HG02642 (cell line): ENCODE measurements at regions not wholly inside any gene's neighbourhood (a gene's known extent, or its start where the extent isn't known, plus 50 kb on each side); places are given as distances from the start of the nearest gene placed in this dataset.

Experiments
- ATAC-seq: cut with Tn5 transposase; IDR thresholded peaks from one replicate; pipeline ENCODE4 v1.9.1; 2021; ENCODE audit warnings: mild to moderate bottlenecking; ENCODE audit not compliant: unreplicated experiment, poor library complexity

- no peak for ATAC-seq
These were observed 268.5 kb downstream of the PTPRU start for GRCh38 chr1:29504709-29505410.

DNA sequence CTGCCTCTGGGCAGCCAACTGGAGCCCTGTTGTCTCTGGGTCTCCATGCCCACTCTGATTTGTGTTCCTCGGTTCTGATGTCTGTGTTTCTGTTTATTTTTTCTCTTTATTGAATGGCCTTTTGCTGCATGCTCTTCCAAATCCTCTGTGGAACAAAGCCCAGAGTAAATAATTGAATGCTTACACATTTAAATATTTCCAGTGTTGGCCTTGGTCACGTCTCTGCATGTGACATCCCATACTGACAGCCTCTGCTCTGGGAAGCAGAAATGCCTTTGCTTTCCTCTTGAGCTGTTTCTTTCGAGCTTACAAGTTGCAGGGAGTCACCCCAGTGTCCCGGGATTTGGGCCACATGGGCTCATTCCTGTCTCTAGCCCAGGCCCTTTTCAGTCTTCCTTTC lies 267.9 kb downstream of the PTPRU start:
- no peak for ATAC-seq

GRCh38 chr1:29502911-29503840 lies 266.9 kb downstream of the PTPRU start:
- no peak for ATAC-seq

GRCh38 chr1:29502225-29502910 lies 266.0 kb downstream of the PTPRU start:
- ATAC-seq, result no peak

DNA sequence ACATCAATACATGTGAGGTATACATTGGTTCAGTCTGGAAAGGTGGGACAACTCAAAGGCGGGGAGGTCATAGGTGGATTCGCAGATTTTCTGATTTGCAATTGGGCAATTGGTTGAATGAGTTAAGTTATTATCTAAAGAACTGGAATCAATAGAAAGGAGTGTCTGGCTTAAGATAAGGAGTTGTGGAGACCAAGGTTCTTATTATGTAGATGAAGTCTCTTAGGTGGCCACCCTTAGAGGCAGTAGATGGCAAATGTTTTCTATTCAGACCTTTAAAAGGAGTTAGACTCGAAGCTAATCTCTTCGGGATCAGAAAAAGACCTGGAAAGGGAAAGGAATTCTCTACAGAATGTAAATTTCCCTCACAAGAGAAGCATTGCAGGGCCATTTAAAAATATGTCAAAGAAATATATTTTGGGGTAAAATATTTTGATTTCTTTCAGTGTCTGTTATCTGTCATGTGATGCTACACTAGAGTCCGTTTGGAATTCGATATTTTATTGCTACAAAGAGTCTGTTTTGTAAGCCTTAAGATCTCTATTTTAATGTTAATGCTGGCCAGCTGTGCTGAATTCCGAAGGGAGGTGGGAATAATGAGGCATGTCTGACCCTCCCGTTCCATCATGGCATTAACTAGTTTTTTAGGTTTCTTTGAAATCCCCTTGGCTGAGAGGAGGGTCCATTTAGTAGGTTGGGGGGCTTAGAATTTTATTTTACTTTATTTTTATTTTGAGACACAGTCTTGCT lies 265.1 kb downstream of the PTPRU start:
- no peak for ATAC-seq

GRCh38 chr1:29500651-29501050 lies 264.3 kb downstream of the PTPRU start:
- no peak for ATAC-seq

DNA sequence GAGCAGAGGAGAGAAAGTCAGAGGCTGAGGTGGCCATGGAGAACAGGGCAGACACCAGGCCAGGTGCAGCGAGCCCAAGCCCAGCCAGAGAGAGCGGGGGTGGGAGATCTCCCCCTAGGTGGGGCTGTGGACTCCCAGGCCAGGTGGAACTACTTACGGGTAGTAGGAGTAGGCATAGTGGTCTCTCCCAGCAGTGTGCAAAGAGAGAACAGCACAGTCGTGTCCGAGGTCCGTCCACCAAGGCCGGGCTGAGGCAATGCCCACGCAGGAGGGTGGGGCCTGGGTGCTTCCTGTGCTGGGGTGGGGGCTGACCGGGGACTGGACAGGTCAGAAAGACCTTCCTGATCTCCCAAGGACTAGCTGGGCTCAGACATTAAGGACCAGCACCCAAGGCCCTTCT lies 263.7 kb downstream of the PTPRU start:
- ATAC-seq, result no peak

GRCh38 chr1:29499104-29499650 lies 262.9 kb downstream of the PTPRU start:
- no peak for ATAC-seq

- ATAC-seq, result no peak
These were observed 262.1 kb downstream of the PTPRU start for GRCh38 chr1:29498126-29499103.

DNA sequence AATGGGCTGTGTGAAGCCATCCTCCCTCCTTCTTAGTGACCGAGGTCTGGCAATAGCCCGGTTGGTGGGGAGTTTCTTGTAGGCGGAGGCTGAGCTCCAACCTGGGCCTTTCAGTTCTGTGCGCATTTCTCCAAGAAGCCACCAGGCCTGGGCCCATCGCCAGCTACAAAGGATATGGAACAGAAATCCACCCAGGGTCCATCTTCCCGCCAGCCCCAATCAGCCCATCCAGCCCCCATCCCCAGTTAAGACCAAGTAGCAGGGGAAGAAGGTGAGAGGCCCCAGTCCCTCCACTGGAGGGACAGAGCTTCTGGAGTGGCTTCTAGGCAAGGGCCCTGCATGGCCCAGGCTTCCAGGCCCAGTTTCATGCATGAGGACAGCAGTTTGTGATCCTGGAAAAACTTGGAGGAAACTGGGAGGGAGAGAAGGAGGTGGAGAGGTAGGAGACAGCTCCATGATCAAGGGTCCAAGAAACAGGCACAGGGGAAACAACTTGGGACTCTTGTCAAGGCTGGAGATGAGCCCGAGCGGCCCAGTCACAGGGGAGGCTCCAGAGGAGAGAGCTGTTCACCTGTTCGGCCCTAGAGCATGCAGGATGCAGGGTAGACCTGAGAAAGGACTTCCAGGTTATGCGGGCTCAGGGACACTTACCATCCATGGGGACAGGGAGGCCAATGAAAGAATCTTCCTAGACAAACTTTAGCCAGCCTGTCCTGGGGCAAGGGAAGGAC lies 261.2 kb downstream of the PTPRU start:
- ATAC-seq, result no peak

GRCh38 chr1:29496701-29497100 lies 260.4 kb downstream of the PTPRU start:
- no peak for ATAC-seq

- ATAC-seq, result no peak
These were observed 254.0 kb downstream of the PTPRU start for GRCh38 chr1:29490204-29490934.

DNA sequence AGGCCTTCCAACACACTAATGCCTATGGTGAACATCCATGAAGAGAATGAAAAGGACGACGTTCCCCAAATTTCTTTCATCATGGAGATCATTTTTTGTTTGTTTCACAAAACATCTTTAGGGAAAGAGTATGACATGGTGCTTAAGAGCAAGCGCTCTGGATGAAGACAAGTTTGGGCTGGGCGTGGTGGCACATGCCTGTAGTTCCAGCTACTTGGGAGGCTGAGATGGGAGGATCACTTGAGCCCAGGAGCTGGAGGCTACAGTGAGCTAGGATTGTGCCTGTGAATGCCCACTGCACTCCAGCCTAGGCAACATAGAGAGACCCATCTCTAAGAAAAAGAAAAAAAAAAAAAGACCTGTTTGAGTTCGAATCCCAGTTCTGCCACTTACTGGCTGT lies 253.1 kb downstream of the PTPRU start:
- no peak for ATAC-seq

DNA sequence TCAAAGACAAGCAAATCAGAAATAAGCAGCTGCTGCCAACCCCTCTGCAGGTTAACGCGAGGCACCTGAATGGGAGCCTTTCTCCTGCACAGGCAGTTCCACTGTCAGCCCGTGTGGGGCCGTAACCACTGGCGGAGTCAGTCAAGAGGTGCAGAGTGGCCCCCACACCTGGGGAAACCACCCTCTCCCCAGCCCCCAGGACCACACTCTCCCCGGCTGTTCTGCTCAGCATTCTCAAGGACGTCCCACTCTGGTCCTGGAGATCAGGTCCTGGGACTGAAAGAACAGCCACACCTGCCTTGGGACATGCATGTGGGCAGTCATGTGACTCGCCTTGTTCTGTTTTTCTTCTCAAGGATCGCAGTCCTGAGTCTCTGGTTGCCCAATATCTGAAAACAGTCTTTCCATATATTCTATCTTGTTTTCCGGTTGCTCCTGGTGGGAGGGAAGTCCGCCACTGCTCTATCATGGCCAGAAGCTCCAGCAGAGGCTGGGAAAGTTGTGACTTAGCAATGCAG lies 252.5 kb downstream of the PTPRU start:
- no peak for ATAC-seq

DNA sequence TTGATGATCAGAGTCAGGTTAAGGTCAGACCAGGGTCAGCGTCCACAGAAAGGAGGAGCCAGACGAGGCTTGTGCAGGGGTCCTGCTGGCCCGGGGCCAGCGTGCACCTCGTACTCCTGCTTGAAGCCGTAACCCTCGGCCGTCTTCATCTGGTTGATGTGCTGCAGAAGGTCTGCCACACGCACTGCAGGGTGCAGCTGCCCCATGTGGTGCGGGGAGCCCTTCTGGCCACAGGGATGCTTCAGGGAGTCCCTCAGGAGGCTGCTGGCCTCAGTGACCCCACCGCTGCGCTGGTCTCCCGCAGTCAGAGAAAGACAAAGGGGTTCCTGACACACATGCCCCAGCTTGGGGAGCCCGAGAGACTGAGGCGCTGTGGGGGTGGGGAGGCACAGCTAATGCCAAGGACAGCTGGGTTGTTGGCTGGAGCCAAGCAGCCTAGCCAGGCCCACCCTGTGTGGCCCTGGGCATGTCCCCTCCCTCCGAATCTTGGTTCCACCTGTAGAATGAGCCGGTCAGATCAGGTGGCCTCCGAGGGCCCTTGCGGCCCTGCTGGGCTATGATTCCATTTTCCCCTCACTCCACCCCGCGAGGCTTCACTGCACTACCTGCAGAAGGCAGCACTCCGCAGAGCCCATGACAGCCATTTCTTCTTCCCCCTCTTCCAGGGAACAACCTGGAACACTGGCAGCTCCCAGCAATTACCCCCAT lies 251.9 kb downstream of the PTPRU start:
- ATAC-seq, result no peak

DNA sequence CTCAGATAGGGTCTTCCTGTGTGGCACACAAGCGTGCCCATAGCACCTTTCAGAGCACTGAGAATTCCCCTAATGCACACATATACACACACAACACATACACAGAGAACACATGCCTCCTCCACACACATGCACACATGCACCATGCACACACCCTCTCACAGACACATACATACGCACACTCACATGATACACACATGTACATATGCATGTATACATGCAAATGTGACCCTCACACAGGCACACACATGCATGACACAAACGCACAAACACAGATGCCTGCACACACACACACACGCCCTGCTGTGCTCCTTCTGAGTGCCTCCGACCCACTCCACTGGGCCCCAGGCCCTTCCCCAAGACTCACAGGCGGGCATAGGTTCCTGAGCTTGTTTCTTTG lies 251.0 kb downstream of the PTPRU start:
- no peak for ATAC-seq
